ENCODE measurements at regions not wholly inside any gene's neighbourhood (a gene's known extent, or its start where the extent isn't known, plus 50 kb on each side); places are given as distances from the start of the nearest gene placed in this dataset.

DNA sequence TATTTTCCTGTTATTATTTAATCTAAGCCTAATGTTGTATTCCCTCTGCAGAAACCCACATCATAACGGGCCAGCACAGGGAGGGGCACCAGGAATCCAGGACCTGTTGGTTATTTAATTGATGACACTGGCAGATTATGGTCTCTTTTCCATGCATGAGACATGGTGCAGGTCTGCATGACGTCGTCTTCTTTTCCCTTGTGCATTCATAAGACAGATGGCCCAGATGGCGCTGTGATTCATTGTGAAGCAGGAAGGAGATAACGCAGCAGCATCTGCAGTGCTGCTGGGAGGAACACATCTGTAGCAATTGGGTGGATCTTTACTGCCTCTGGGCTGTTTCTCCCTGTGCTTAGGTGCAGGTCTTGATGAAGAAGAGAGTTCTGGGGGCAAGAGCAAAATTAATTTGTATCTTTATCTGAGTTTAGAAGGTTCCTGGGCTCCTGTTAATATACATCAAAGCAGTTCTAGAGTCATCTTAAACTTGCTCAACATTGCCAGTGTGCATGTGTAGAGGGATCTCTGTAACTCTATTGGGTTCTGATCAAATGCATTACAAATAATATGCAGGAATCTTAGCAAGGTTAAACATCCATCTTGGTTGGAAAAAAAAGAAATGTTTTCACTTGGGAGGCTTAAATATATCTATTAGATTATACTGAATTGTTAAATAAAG lies 176.1 kb downstream of the PCSK1 start:
- no peaks in the 10 kb centered on the region for H3K36me3 ChIP-seq
- TF ChIP-seq EP300 (IDR thresholded peaks at IDR 0.05) (no peak), POLR2A (IDR thresholded peaks at IDR 0.05) (no peak)
- TF ChIP-seq, protein P1, sequence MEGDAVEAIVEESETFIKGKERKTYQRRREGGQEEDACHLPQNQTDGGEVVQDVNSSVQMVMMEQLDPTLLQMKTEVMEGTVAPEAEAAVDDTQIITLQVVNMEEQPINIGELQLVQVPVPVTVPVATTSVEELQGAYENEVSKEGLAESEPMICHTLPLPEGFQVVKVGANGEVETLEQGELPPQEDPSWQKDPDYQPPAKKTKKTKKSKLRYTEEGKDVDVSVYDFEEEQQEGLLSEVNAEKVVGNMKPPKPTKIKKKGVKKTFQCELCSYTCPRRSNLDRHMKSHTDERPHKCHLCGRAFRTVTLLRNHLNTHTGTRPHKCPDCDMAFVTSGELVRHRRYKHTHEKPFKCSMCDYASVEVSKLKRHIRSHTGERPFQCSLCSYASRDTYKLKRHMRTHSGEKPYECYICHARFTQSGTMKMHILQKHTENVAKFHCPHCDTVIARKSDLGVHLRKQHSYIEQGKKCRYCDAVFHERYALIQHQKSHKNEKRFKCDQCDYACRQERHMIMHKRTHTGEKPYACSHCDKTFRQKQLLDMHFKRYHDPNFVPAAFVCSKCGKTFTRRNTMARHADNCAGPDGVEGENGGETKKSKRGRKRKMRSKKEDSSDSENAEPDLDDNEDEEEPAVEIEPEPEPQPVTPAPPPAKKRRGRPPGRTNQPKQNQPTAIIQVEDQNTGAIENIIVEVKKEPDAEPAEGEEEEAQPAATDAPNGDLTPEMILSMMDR (IDR thresholded peaks at IDR 0.05) = no peak
- H3K27me3 ChIP-seq = no peaks in the 10 kb centered on the region
- peaks cover 0 to 20% (median 0%) of the 10 kb centered on the region in 4 donors for H3K4me1 ChIP-seq
- DNase-seq (ENCODE audit: low spot score in 2 of 2) = no peak
- H3K4me3 ChIP-seq = no peak overlapping the region
- WGBS, 2 donors = 53 to 56% methylated on average over 5 of the region's 5 CpGs
- peaks cover 0 to 4% (median 0%) of the 10 kb centered on the region in 4 donors for H3K9me3 ChIP-seq
- no peak overlapping the region for H3K27ac ChIP-seq

GRCh38 chr5:96254980-96255691 lies 177.9 kb downstream of the PCSK1 start:
- H3K27ac ChIP-seq = peak overlapping the region in 2 of 4 donors; percentile 8 to 50
- 53 to 57% methylated on average over 5 of the region's 5 CpGs for WGBS, 2 donors
- DNase-seq (ENCODE audit: low spot score in 2 of 2) = no peak

DNA sequence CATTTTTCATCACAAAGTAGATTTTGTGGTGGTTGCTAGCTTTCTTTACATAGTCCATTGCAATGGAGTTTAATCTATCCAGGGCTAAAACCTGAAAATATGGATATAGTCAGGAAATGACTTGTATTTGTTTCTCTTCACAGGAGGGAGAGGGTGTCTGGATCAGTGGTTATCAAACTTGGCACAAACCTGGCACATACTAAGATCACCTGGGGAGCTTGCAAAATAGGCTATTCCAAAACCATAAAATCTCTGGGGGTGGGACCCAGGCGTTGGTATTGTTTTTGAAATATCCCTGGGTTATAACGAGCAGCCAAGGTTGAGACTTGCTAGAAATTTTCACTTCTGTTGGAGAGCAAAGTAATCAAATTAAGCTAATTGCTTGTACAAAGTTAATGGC lies 179.9 kb downstream of the PCSK1 start:
- no peak for DNase-seq (ENCODE audit: low spot score in 2 of 2)
- Histone ChIP-seq H3K4me1 (no peaks in the 10 kb centered on the region), H3K4me3 (no peak overlapping the region), H3K36me3 (no peaks in the 10 kb centered on the region), H3K27ac (no peak overlapping the region), H3K9me3 (peaks cover 0 to 4% (median 0%) of the 10 kb centered on the region in 4 donors), H3K27me3 (no peaks in the 10 kb centered on the region)
- 78 to 81% methylated on average over 2 of the region's 2 CpGs for WGBS, 2 donors
- no peak for TF ChIP-seq EP300 (IDR thresholded peaks at IDR 0.05)
- TF ChIP-seq, protein P1 (IDR thresholded peaks at IDR 0.05) = no peak
- TF ChIP-seq POLR2A (IDR thresholded peaks at IDR 0.05) = no peak

More at GRCh38 chr5:96254980-96255691, 177.9 kb downstream of the PCSK1 start:
- no peak overlapping the region for H3K4me3 ChIP-seq
- H3K9me3 ChIP-seq = peaks cover 0 to 4% (median 0%) of the 10 kb centered on the region in 4 donors
- peaks cover 0 to 12% (median 0%) of the 10 kb centered on the region in 4 donors for H3K4me1 ChIP-seq
- no peaks in the 10 kb centered on the region for H3K36me3 ChIP-seq
- H3K27me3 ChIP-seq = no peaks in the 10 kb centered on the region
- TF ChIP-seq, protein P1 (IDR thresholded peaks at IDR 0.05) = no peak
- TF ChIP-seq POLR2A (IDR thresholded peaks at IDR 0.05) = no peak
- TF ChIP-seq EP300 (IDR thresholded peaks at IDR 0.05) = no peak

- Histone ChIP-seq H3K36me3 (no peaks in the 10 kb centered on the region), H3K27me3 (no peaks in the 10 kb centered on the region), H3K4me3 (no peak overlapping the region), H3K4me1 (no peaks in the 10 kb centered on the region), H3K9me3 (peaks cover 0 to 4% (median 0%) of the 10 kb centered on the region in 4 donors), H3K27ac (no peak overlapping the region)
- TF ChIP-seq POLR2A (IDR thresholded peaks at IDR 0.05) = no peak
- TF ChIP-seq, protein P1 (IDR thresholded peaks at IDR 0.05) = no peak
- no peak for DNase-seq (ENCODE audit: low spot score in 2 of 2)
- 87 to 88% methylated on average over 4 of the region's 4 CpGs for WGBS, 2 donors
These were observed 180.5 kb downstream of the PCSK1 start for GRCh38 chr5:96252596-96252995.

GRCh38 chr5:96250782-96251181 lies 182.3 kb downstream of the PCSK1 start:
- H3K36me3 ChIP-seq = no peaks in the 10 kb centered on the region
- H3K27me3 ChIP-seq = no peaks in the 10 kb centered on the region
- 84 to 87% methylated on average over 2 of the region's 2 CpGs for WGBS, 2 donors
- peaks cover 0 to 4% (median 0%) of the 10 kb centered on the region in 4 donors for H3K9me3 ChIP-seq
- H3K4me1 ChIP-seq = no peaks in the 10 kb centered on the region
- H3K4me3 ChIP-seq = no peak overlapping the region
- no peak for TF ChIP-seq POLR2A (IDR thresholded peaks at IDR 0.05)
- TF ChIP-seq, protein P1 (IDR thresholded peaks at IDR 0.05) = no peak
- TF ChIP-seq EP300 (IDR thresholded peaks at IDR 0.05) = no peak
- H3K27ac ChIP-seq = no peak overlapping the region
- no peak for DNase-seq (ENCODE audit: low spot score in 2 of 2)

All from tibial nerve (tissue), 4 donors.